NCI-H1092 treated with DMSO at 0.1 percent for 48 hours (cell line): ENCODE measurements at regions not wholly inside any gene's neighbourhood (a gene's known extent, or its start where the extent isn't known, plus 50 kb on each side); places are given as distances from the start of the nearest gene placed in this dataset.
A peak's percentile ranks its signal among the peaks of the same experiment; 100 is the strongest.

Experiments
- DNase-seq: peaks from one replicate; lab custom pipeline; 2025; lab: John Stamatoyannopoulos, UW

DNA sequence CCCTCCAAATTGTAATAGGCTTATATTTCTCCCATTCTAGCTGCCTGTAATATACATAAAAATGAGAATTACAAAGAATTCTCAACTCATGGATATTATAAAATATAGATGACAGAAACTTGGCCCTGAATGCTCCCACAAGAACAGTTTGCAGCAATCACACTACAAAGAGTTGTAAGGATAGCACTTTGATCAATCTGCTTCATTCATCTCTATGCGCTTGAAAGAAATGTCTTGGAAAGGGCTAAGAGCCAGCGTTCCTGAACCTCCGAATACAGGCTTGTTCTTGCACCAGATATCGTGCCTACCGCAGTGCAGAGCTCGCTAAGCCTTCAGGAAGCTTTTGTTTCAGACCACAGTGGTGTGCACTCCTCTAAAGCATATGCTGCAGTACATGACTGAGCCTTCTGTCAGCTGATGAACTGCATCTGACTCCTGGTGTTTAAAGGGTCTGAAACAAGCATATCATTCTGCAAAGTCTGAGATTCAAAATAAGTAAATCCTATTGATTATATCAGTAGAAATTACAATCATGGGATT is 417.6 kb upstream of the ZFP42 start:
- DNase-seq: no peak

DNA sequence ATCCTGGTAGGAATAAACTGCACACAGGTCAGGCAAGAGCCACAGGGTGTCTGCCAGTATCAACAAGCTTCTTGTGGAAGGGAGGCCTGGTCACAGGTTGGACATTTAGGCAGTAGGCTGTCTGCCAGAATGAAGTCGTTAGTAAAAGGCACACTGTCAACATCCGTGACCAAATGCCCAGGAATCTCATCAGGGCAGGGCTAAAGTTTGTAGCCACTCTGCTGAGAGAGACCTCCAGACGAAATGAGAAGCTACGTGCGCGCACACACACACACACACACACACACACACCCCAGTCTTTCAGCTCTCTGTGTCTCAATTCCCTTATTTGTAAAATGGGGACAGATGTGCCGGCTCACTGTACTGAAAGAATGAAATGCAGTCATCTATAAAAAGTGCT is 408.7 kb upstream of the ZFP42 start:
- no peak for DNase-seq

DNA sequence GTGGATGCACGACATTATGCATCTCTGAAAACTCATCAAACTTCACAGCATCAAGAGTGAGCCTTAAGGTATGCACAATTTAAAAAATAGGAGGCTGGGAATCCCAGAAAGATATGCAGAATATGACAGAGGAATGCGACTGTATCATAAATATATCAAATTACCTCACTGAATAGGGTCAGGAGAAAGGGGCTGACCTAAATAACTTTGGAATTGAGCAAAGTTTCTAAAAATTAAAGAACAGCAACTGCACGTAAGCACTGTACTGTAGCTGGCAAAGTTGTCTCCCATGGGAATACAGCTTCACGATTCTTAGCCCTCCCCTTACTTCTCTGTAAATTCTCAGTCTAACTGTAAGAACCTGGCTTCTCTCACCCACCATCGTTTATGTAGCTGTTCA is 397.4 kb upstream of the ZFP42 start:
- no peak for DNase-seq

DNA sequence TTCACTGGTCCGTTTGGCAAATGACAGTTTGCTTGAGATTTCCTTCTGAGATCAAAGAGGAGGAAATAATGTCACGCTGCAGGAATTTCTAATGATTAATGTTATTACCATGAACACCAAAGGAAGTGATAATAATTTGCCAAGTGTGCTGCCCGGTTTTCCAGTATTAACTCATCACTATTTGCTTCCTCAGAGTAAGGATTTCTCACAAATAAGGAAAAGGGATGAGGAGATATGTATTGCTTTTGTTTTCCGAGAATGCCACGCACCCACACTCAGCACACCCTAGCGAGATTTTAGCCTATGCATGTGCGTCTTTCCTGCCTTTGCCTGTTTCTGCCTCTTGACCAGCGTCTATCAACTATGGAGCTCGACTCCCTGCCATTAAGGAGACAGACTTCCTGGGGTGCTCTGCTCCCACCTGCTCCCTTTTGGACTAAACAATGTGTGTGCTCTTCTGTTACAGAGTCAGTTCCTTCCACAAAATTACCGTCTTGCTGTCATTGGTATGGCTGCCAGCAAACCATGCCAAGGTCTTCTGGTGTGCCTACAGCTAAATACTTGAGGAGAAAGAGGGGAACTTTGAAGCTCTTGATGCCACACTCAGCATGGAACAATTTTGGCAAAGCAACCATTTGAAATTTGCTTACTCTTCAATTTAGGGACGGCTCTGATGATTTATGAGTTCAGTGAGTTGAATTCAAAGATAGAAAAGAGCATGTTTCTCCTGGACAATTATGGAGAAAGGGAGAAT is 393.1 kb upstream of the ZFP42 start:
- DNase-seq: no peak

GRCh38 chr4:187603093-187604025 is 392.2 kb upstream of the ZFP42 start:
- no peak for DNase-seq

- DNase-seq: no peak
Observed at GRCh38 chr4:187604984-187605383, 390.6 kb upstream of the ZFP42 start.

GRCh38 chr4:187606581-187606980 is 389.0 kb upstream of the ZFP42 start:
- peak; percentile 27 for DNase-seq

DNA sequence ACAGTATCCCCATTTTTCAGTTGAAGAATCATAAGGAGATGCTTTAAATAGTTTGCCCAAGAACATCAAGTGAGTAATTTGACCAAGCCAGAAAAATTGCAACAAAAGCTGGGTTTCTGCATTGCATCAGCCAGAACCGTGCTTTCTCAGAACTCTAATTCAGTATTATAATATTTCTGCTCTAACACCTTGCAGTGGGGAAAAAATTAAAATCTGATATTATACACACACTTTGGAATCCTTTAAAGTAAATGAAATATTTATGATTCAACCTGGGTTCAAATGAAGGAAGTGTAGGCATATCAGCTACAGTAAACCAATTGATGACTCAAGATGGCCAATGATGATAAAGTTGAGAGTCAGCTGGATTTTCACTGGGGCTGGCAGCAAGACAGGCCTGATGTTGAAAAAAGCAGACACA is 387.6 kb upstream of the ZFP42 start:
- no peak for DNase-seq

DNA sequence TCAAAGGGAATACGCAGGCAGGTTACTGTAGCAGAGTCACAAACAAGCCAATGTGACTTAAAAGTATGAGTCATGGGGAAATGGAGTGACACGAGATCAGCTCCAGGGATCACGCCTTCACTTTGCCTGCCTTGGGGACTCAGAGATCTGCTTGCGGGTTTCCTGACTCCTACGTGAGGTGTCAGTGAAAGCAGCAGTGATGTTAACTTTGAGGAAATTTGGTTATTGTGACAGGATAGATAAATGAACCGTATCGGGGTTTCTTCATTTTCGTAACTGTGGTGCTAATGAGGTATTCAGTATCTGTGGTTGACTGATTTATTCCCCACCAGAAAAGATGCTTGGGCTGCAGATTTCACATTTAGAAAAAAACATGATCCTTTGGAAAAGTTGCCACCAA is 383.3 kb upstream of the ZFP42 start:
- DNase-seq: no peak

DNA sequence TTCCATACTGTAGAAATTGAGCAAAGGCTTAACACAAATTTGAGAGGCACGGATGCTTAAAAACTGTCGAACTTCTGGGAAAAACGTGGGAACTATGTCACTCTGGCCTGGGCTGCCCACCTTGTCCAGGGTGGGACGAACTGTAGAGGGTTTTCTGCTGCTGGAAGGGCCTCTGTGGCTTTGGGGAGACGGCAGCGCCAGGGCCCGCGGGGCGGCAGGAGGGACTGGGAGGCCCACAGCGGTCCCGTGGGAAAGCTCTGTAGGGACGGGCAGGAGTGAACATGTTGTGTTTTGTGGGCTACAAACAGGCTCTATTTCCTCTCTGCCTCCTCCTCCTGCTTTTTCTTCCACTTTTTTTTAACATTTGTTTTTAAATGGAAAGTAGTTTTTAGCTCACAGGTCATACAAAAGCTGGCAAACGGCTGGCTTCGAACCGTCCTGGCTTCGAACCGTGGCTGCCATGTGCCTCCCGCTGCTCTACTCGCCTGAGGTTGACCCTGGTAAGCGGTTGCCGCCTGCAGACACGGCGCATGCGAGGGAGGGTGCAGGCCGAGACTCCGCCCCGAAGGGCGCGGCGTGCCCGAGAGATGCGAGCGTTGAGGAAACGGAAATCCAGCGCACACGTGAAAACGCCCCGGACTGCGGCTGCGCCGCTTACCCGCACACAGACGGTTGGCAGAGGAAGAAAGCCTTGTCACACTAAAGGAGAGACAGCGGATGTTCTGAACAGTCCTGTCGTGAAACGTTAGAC is 382.3 kb upstream of the ZFP42 start:
- no peak for DNase-seq

DNA sequence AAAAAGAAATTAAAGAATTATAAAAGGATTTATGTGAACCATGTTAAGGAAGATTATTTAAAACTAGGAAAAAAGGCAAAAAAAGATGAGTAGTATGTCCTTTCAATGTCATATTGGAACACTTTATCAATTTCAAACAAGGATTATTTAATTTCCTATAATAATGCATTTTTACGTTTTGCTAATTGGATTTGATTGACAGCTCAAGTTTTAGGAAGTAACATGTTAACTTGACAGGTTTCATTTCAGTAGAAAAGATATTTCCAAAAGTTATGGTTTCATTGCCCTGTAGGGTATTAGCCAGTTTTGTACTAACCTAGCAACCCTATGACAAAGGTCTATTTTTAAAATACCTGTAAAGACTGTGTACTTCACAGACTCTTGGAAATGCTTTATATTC is 379.6 kb upstream of the ZFP42 start:
- no peak for DNase-seq

- DNase-seq: no peak
Observed at GRCh38 chr4:187617113-187617512, 378.5 kb upstream of the ZFP42 start.

DNA sequence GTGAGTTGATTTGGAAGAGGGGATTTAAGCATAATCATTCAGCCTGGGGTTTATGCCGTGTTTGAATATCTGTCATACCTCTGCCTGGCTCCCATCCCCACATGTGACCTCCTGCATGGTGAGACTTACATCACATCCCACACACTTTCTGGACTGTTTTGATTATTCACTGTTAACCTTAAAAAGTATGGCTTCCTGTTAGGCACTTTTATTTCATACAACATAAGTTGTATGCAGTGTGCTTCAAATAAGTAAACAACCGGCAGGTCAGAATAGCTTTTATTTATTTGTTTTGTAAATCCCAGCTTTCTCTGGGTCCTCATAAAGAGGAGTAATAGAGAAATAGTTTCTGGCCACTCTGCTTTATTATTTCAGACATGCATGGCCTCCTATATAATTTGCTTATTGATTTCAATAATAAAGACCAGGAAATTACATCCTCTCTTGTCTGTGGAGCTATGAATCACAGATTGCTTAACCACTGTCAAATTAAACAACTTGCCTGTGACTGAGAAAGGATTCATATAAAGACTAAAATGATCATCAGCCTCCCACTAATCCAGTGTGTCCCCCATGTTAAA is 376.8 kb upstream of the ZFP42 start:
- no peak for DNase-seq

- no peak for DNase-seq
Observed at GRCh38 chr4:187619319-187619718, 376.3 kb upstream of the ZFP42 start.

GRCh38 chr4:187632260-187632995 is 363.1 kb upstream of the ZFP42 start:
- DNase-seq: no peak

GRCh38 chr4:187633245-187633644 is 362.3 kb upstream of the ZFP42 start:
- no peak for DNase-seq

DNA sequence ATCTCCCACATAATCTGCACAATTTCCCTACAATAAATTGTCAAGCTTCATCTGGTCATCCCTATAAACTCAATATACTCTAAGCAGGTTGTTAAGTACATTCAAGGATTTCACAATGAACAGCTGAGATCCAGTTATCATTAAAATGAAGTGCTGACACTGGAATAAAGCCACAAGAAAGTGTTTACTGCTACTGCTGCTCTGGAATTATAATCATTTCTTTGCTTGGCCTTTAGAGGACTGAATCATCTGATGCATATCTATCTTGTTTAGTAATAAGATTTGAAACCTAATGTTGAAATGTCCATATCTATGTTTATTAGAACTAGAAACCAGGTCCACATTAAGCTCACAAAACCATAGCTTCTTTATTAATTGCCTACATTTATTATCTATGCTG is 338.6 kb upstream of the ZFP42 start:
- no peak for DNase-seq

DNA sequence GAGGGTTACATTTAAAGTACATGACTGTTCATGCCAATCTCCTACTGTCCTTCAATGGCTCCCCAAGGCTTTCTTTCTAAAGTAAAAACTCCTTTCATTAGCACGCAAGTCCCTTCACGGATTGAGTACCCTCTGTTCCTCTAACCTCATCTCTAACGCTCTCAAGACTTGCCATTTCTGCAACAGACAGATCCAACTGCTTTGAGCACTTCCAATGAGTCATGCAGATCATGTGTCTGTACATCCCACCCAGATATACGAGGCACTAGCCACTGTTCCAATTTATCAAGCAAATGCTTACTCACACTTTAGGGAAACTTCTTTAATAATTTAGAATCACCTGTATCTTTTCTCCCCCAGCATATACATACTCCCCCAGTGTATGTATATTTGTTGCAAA is 332.5 kb upstream of the ZFP42 start:
- DNase-seq: no peak

DNA sequence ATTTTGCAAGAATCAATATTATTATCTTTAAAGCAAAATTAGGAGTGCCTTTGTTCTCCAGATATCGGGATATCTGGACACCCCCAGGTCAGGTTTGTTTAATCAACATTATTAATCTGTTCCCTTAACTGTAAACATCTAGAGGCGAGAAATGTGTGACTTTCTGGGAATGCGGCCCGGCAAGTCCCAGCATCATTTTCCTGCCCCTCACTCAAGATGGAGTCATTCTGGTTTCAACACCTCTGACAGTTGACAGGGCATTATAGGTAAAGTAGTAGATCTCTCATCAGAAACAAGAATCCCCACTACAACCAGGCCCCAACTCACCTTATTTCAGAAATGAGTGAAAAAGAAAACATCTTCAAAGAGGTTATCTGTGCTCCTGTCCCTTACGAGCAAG is 331.6 kb upstream of the ZFP42 start:
- DNase-seq: no peak

DNA sequence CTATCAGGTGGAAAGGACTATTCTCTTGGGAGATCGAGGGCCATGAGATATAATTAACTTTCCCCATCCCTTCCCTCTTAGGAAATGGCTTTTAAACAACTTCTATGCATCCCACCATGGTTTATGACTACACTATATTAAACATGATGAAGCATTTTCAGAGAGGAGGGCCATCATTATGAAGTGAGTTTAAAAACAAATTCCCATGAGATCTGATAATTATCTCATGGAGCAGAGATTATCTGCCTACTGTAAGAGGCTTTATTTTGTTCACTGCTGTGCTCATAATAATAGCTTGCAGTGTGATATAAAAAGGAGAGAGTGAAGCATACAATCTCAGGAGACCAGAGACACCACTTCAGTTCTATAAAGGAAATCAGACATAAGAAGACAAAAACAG is 330.5 kb upstream of the ZFP42 start:
- DNase-seq: no peak

- no peak for DNase-seq
Observed at GRCh38 chr4:187666034-187666433, 329.5 kb upstream of the ZFP42 start.
